Uterus (tissue), 2 donors: ENCODE measurements at regions not wholly inside any gene's neighbourhood (a gene's known extent, or its start where the extent isn't known, plus 50 kb on each side); places are given as distances from the start of the nearest gene placed in this dataset.

Experiments used
- CTCF ChIP-seq, 4 experiments: fragments of 200-600 bp in 2 of 4; fragments of 450-650 bp in 2 of 4; sonication (generic) in 2 of 4; IDR thresholded peaks; one replicate each; pipeline ENCODE4 v1.5.1; 2016 to 2019; ENCODE audit warnings: antibody characterized with exemption in 4 of 4, mild to moderate bottlenecking in 2 of 4, moderate library complexity in 1 of 4
- POLR2A ChIP-seq, 2 donors: fragments of 450-650 bp; IDR thresholded peaks; one replicate each; pipeline ENCODE4 v1.6.1; 2016; ENCODE audit warnings: antibody characterized with exemption in 2 of 2, mild to moderate bottlenecking in 1 of 2, moderate library complexity in 1 of 2

- no peak for TF ChIP-seq CTCF (IDR thresholded peaks at IDR 0.05)
- TF ChIP-seq POLR2A (IDR thresholded peaks at IDR 0.05): no peak
Measured at GRCh38 chr20:39676241-39676640, 714.1 kb downstream of the DHX35 start.
